Activated CD4-positive, alpha-beta T cell treated with anti-CD3 and anti-CD28 coated beads for 36 hours (primary cell): ENCODE measurements at regions not wholly inside any gene's neighbourhood (a gene's known extent, or its start where the extent isn't known, plus 50 kb on each side); places are given as distances from the start of the nearest gene placed in this dataset.

Source experiments
- ATAC-seq: fragments of 200-7000 bp; cut with Tn5 transposase; one replicate; pipeline ENCODE4 v1.10.0; 2021; ENCODE audit warnings: mild to moderate bottlenecking, moderate library complexity
- CTCF ChIA-PET: fragments of 350-600 bp; sonication (Branson Sonifier 250); formaldehyde crosslinking; loops from one replicate; lab custom pipeline; 2021; ENCODE audit warnings: antibody characterized with exemption; lab: Charles Lee
- POLR2A ChIA-PET: fragments of 350-600 bp; sonication (Branson Sonifier 250); formaldehyde crosslinking; loops from one replicate; lab custom pipeline; 2021; ENCODE audit warnings: antibody characterized with exemption, inconsistent platforms; lab: Charles Lee
- DNase-seq: peaks from one replicate; pipeline ENCODE4 v3.0.0-alpha.2; 2020
- H3K27ac Mint-ChIP-seq: one replicate; pipeline ENCODE4 v1.8.0; 2021; ENCODE audit warnings: mixed read lengths
- H3K27me3 Mint-ChIP-seq: one replicate; pipeline ENCODE4 v1.8.0; 2021; ENCODE audit warnings: mixed read lengths
- H3K36me3 Mint-ChIP-seq: one replicate; pipeline ENCODE4 v1.8.0; 2021; ENCODE audit warnings: low read depth, mixed read lengths
- H3K4me1 Mint-ChIP-seq: one replicate; pipeline ENCODE4 v1.8.0; 2021; ENCODE audit warnings: mixed read lengths
- H3K4me3 Mint-ChIP-seq: one replicate; pipeline ENCODE4 v1.8.0; 2021; ENCODE audit warnings: mild to moderate bottlenecking, moderate library complexity, mixed read lengths
- H3K9me3 Mint-ChIP-seq: one replicate; pipeline ENCODE4 v1.8.0; 2021; ENCODE audit warnings: low read depth, mixed read lengths
- intact Hi-C, 2 experiments: fragments of 100-400 bp; cut with DNase I in 1 of 2; cut with micrococcal nuclease in 1 of 2; formaldehyde crosslinking; loops; one replicate each; pipeline versions ENCODE4 v1.14.2 to v1.15.1; 2022 to 2024; cut with DNase I, micrococcal nuclease

GRCh38 chr5:36355516-36355915 lies 53.8 kb upstream of the RANBP3L start:
- no peak overlapping the region for H3K27ac Mint-ChIP-seq
- peaks cover 4% of the 10 kb centered on the region for H3K27me3 Mint-ChIP-seq

GRCh38 chr5:36356915-36357314 lies 55.2 kb upstream of the RANBP3L start:
- DNase-seq (no peak), ATAC-seq (no peak)
- Mint-ChIP-seq H3K4me3 (no peak overlapping the region), H3K9me3 (no peaks in the 10 kb centered on the region), H3K36me3 (no peaks in the 10 kb centered on the region), H3K4me1 (no peaks in the 10 kb centered on the region), H3K27me3 (peaks cover under 1% of the 10 kb centered on the region), H3K27ac (no peak overlapping the region)
- POLR2A ChIA-PET = no interaction called here
- intact Hi-C loops = no loop called here
- CTCF ChIA-PET = interaction anchor here (0.5 to 0.7 kb wide), 2 partner anchors 371 to 1790 kb away, joined by 3 read pairs; no protein-coding TSS in a partner anchor

More at GRCh38 chr5:36355516-36355915, 53.8 kb upstream of the RANBP3L start:
- no peak overlapping the region for H3K4me3 Mint-ChIP-seq
- H3K4me1 Mint-ChIP-seq = no peaks in the 10 kb centered on the region
- no peaks in the 10 kb centered on the region for H3K9me3 Mint-ChIP-seq
- H3K36me3 Mint-ChIP-seq = no peaks in the 10 kb centered on the region
- intact Hi-C loops = no loop called here
- CTCF ChIA-PET = interaction anchor here (1.2 to 1.3 kb wide), 2 partner anchors 9 to 33 kb away, joined by 3 read pairs; no protein-coding TSS in a partner anchor
- POLR2A ChIA-PET = no interaction called here
- DNase-seq = no peak
- no peak for ATAC-seq

GRCh38 chr5:36357391-36357975 lies 55.8 kb upstream of the RANBP3L start:
- DNase-seq = no peak
- Mint-ChIP-seq H3K4me1 (no peaks in the 10 kb centered on the region), H3K9me3 (no peaks in the 10 kb centered on the region), H3K36me3 (no peaks in the 10 kb centered on the region), H3K27ac (no peak overlapping the region), H3K4me3 (no peak overlapping the region), H3K27me3 (no peaks in the 10 kb centered on the region)
- no peak for ATAC-seq
- intact Hi-C loops = no loop called here
- POLR2A ChIA-PET = no interaction called here
- CTCF ChIA-PET = interaction anchor here (0.5 to 0.7 kb wide), 2 partner anchors 371 to 1789 kb away, joined by 3 read pairs; no protein-coding TSS in a partner anchor

- CTCF ChIA-PET = no interaction called here
- Mint-ChIP-seq H3K36me3 (no peaks in the 10 kb centered on the region), H3K27ac (no peak overlapping the region), H3K9me3 (no peaks in the 10 kb centered on the region), H3K4me1 (no peaks in the 10 kb centered on the region), H3K4me3 (no peak overlapping the region), H3K27me3 (no peaks in the 10 kb centered on the region)
- DNase-seq (no peak), ATAC-seq (no peak)
- POLR2A ChIA-PET = no interaction called here
- intact Hi-C loops = no loop called here
Measured at GRCh38 chr5:36359267-36359666, 57.6 kb upstream of the RANBP3L start.

- no peaks in the 10 kb centered on the region for H3K4me1 Mint-ChIP-seq
- H3K9me3 Mint-ChIP-seq = no peaks in the 10 kb centered on the region
- ATAC-seq (peak; percentile 23), DNase-seq (no peak)
- POLR2A ChIA-PET = no interaction called here
- no peaks in the 10 kb centered on the region for H3K27me3 Mint-ChIP-seq
- intact Hi-C loops = no loop called here
- CTCF ChIA-PET = interaction anchor here (0.6 kb wide), 1 partner anchor 700 kb away, joined by 3 read pairs; no protein-coding TSS in a partner anchor
- H3K36me3 Mint-ChIP-seq = no peaks in the 10 kb centered on the region
- H3K4me3 Mint-ChIP-seq = no peak overlapping the region
- no peak overlapping the region for H3K27ac Mint-ChIP-seq
Measured at GRCh38 chr5:36360307-36360706, 58.6 kb upstream of the RANBP3L start.

- DNase-seq = no peak
- H3K4me3 Mint-ChIP-seq = no peak overlapping the region
- no peaks in the 10 kb centered on the region for H3K36me3 Mint-ChIP-seq
- no peaks in the 10 kb centered on the region for H3K9me3 Mint-ChIP-seq
- no peaks in the 10 kb centered on the region for H3K4me1 Mint-ChIP-seq
- no peak overlapping the region for H3K27ac Mint-ChIP-seq
- ATAC-seq = no peak
- intact Hi-C loops = no loop called here
- ChIA-PET CTCF (interaction anchor here (0.5 to 1.7 kb wide), 2 partner anchors 284 to 886 kb away, joined by 3 to 4 read pairs; no protein-coding TSS in a partner anchor), POLR2A (no interaction called here)
- no peaks in the 10 kb centered on the region for H3K27me3 Mint-ChIP-seq
Measured at GRCh38 chr5:36363101-36363500, 61.4 kb upstream of the RANBP3L start.

- Mint-ChIP-seq H3K9me3 (no peaks in the 10 kb centered on the region), H3K27ac (no peak overlapping the region), H3K4me3 (no peak overlapping the region), H3K4me1 (no peaks in the 10 kb centered on the region), H3K27me3 (no peaks in the 10 kb centered on the region), H3K36me3 (no peaks in the 10 kb centered on the region)
- no peak for ATAC-seq
- POLR2A ChIA-PET = no interaction called here
- intact Hi-C loops = no loop called here
- CTCF ChIA-PET = interaction anchor here (0.5 to 1.7 kb wide), 2 partner anchors 285 to 885 kb away, joined by 3 to 4 read pairs; no protein-coding TSS in a partner anchor
- DNase-seq = no peak
Measured at GRCh38 chr5:36363744-36364143, 62.0 kb upstream of the RANBP3L start.

GRCh38 chr5:36364473-36364872 lies 62.8 kb upstream of the RANBP3L start:
- Mint-ChIP-seq H3K36me3 (no peaks in the 10 kb centered on the region), H3K27ac (no peak overlapping the region), H3K4me1 (no peaks in the 10 kb centered on the region), H3K9me3 (no peaks in the 10 kb centered on the region), H3K4me3 (no peak overlapping the region), H3K27me3 (no peaks in the 10 kb centered on the region)
- DNase-seq = no peak
- intact Hi-C loops = no loop called here
- CTCF ChIA-PET = interaction anchor here (0.9 kb wide), 1 partner anchor 147 kb away, joined by 3 read pairs; no protein-coding TSS in a partner anchor
- POLR2A ChIA-PET = no interaction called here
- no peak for ATAC-seq

- CTCF ChIA-PET = no interaction called here
- no peak for ATAC-seq
- H3K27ac Mint-ChIP-seq = no peak overlapping the region
Measured at GRCh38 chr5:36365896-36366295, 64.2 kb upstream of the RANBP3L start.

GRCh38 chr5:36366883-36367282 lies 65.2 kb upstream of the RANBP3L start:
- Mint-ChIP-seq H3K27me3 (no peaks in the 10 kb centered on the region), H3K9me3 (no peaks in the 10 kb centered on the region), H3K4me1 (no peaks in the 10 kb centered on the region), H3K27ac (no peak overlapping the region), H3K4me3 (no peak overlapping the region), H3K36me3 (no peaks in the 10 kb centered on the region)
- intact Hi-C loops = no loop called here
- DNase-seq (no peak), ATAC-seq (no peak)
- ChIA-PET CTCF (no interaction called here), POLR2A (no interaction called here)

More at GRCh38 chr5:36365896-36366295, 64.2 kb upstream of the RANBP3L start:
- intact Hi-C loops = no loop called here
- no peak for DNase-seq
- H3K4me1 Mint-ChIP-seq = no peaks in the 10 kb centered on the region
- no peak overlapping the region for H3K4me3 Mint-ChIP-seq
- H3K27me3 Mint-ChIP-seq = no peaks in the 10 kb centered on the region
- no peaks in the 10 kb centered on the region for H3K9me3 Mint-ChIP-seq
- POLR2A ChIA-PET = no interaction called here
- no peaks in the 10 kb centered on the region for H3K36me3 Mint-ChIP-seq

- POLR2A ChIA-PET = no interaction called here
- Mint-ChIP-seq H3K4me3 (no peak overlapping the region), H3K9me3 (no peaks in the 10 kb centered on the region), H3K4me1 (no peaks in the 10 kb centered on the region), H3K27ac (no peak overlapping the region), H3K36me3 (no peaks in the 10 kb centered on the region), H3K27me3 (no peaks in the 10 kb centered on the region)
- ATAC-seq (no peak), DNase-seq (no peak)
- intact Hi-C loops = no loop called here
- CTCF ChIA-PET = no interaction called here
Measured at GRCh38 chr5:36367524-36367923, 65.8 kb upstream of the RANBP3L start.

GRCh38 chr5:36369219-36369690 lies 67.6 kb upstream of the RANBP3L start:
- H3K9me3 Mint-ChIP-seq = no peaks in the 10 kb centered on the region
- DNase-seq = no peak
- H3K27ac Mint-ChIP-seq = no peak overlapping the region
- H3K27me3 Mint-ChIP-seq = no peaks in the 10 kb centered on the region
- intact Hi-C loops = no loop called here
- ChIA-PET CTCF (no interaction called here), POLR2A (no interaction called here)
- H3K36me3 Mint-ChIP-seq = no peaks in the 10 kb centered on the region
- H3K4me1 Mint-ChIP-seq = no peaks in the 10 kb centered on the region
- no peak for ATAC-seq
- H3K4me3 Mint-ChIP-seq = no peak overlapping the region
